ENCODE measurements at regions not wholly inside any gene's neighbourhood (a gene's known extent, or its start where the extent isn't known, plus 50 kb on each side); places are given as distances from the start of the nearest gene placed in this dataset.

DNA sequence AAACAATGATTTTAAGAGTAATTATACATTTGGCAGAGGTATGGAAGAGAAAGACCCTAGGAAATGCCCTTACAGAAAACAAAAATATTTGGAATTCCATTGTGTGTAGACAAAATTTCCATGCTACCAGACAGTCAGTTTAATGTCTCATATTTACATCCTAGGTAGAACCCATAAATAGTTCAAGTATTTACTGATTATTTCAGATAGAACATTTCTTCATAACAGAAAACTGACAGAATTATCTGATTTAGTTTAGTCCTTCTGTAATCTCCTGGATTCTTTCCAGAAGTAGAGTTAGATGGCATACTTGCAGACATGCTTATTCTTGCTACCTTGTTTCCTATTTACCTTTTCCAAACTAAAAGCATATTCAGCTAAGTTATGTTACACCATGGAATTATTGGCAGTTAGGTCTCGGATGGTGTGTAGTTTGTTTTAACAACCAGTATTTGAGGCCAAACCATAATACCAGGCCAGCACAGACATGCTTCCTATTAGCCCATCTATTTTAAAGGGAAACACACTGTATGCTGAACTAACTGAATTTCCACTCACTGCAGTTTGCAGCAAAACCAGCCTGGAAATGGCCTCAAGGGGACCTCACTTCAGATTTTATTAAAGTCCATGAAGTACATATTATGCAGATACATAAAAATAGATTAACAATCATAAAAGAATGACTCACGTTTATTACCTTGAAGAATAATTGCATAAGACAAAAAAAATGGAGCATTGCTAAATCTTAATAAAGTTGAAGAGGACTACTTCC is 126.6 kb upstream of the LRIG3 start:
- Histone ChIP-seq H3K9me3 (ENCODE audit: insufficient read depth, low read depth, low read length) (no peaks in the 10 kb centered on the region), H3K27me3 (ENCODE audit: insufficient read depth, low read length, poor library complexity, severe bottlenecking) (no peaks in the 10 kb centered on the region), H3K36me3 (ENCODE audit: insufficient read depth, low read length) (no peaks in the 10 kb centered on the region), H3K4me1 (ENCODE audit: insufficient read depth, low read length, poor library complexity, severe bottlenecking) (no peaks in the 10 kb centered on the region), H3K9ac (ENCODE audit: low read depth, low read length, poor library complexity, severe bottlenecking) (no peak overlapping the region), H4K20me1 (ENCODE audit: insufficient read depth, low read length, poor library complexity, severe bottlenecking) (no peaks in the 10 kb centered on the region), H2AFZ (ENCODE audit: low read length) (no peak overlapping the region), H3F3A (ENCODE audit: low read depth) (no peaks in the 10 kb centered on the region), H3K79me2 (ENCODE audit: insufficient read depth, low read length) (no peaks in the 10 kb centered on the region), H3K9me2 (replicated peaks; ENCODE audit: low read depth, low read length) (no peaks in the 10 kb centered on the region), H3K4me3 (ENCODE audit: low read length, poor library complexity, severe bottlenecking) (no peak overlapping the region), H3K4me2 (ENCODE audit: low read depth, low read length, poor library complexity, severe bottlenecking) (no peak overlapping the region)
- TF ChIP-seq, protein P1, sequence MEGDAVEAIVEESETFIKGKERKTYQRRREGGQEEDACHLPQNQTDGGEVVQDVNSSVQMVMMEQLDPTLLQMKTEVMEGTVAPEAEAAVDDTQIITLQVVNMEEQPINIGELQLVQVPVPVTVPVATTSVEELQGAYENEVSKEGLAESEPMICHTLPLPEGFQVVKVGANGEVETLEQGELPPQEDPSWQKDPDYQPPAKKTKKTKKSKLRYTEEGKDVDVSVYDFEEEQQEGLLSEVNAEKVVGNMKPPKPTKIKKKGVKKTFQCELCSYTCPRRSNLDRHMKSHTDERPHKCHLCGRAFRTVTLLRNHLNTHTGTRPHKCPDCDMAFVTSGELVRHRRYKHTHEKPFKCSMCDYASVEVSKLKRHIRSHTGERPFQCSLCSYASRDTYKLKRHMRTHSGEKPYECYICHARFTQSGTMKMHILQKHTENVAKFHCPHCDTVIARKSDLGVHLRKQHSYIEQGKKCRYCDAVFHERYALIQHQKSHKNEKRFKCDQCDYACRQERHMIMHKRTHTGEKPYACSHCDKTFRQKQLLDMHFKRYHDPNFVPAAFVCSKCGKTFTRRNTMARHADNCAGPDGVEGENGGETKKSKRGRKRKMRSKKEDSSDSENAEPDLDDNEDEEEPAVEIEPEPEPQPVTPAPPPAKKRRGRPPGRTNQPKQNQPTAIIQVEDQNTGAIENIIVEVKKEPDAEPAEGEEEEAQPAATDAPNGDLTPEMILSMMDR (conservative IDR thresholded peaks at IDR 0.05; ENCODE audit: low read length), result no peak
- TF ChIP-seq EZH2phosphoT487 (IDR thresholded peaks at IDR 0.05; ENCODE audit: borderline replicate concordance), result no peak

DNA sequence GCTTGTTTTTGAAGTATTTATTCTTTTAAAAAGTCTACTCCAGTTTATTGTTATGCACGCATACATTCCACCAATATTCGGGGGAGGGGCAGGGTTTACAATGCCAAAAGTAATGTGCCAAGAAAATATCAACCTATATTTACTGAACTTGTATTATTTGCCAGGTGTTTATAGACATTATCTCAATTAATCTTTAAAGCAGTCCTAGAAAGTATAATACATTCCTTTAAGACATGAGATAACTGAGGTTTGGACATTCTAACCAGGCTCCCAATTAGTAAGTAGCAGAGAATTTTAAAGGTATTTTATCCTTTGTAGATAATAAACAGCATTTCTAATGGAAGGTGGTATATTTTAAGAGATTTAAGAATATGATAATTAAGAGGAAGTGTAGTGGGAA is 124.5 kb upstream of the LRIG3 start:
- TF ChIP-seq, protein P1 (conservative IDR thresholded peaks at IDR 0.05; ENCODE audit: low read length), result no peak
- no peak for TF ChIP-seq EZH2phosphoT487 (IDR thresholded peaks at IDR 0.05; ENCODE audit: borderline replicate concordance)
- H3K9me3 ChIP-seq (ENCODE audit: insufficient read depth, low read depth, low read length), result no peaks in the 10 kb centered on the region
- no peaks in the 10 kb centered on the region for H3F3A ChIP-seq (ENCODE audit: low read depth)
- H3K4me3 ChIP-seq (ENCODE audit: low read length, poor library complexity, severe bottlenecking), result no peak overlapping the region
- H3K4me2 ChIP-seq (ENCODE audit: low read depth, low read length, poor library complexity, severe bottlenecking), result no peak overlapping the region
- no peak overlapping the region for H3K9ac ChIP-seq (ENCODE audit: low read depth, low read length, poor library complexity, severe bottlenecking)
- H2AFZ ChIP-seq (ENCODE audit: low read length), result no peak overlapping the region
- no peaks in the 10 kb centered on the region for H4K20me1 ChIP-seq (ENCODE audit: insufficient read depth, low read length, poor library complexity, severe bottlenecking)
- H3K79me2 ChIP-seq (ENCODE audit: insufficient read depth, low read length), result no peaks in the 10 kb centered on the region
- no peaks in the 10 kb centered on the region for H3K36me3 ChIP-seq (ENCODE audit: insufficient read depth, low read length)
- H3K9me2 ChIP-seq (replicated peaks; ENCODE audit: low read depth, low read length), result no peaks in the 10 kb centered on the region
- no peaks in the 10 kb centered on the region for H3K27me3 ChIP-seq (ENCODE audit: insufficient read depth, low read length, poor library complexity, severe bottlenecking)
- H3K4me1 ChIP-seq (ENCODE audit: insufficient read depth, low read length, poor library complexity, severe bottlenecking), result no peaks in the 10 kb centered on the region

DNA sequence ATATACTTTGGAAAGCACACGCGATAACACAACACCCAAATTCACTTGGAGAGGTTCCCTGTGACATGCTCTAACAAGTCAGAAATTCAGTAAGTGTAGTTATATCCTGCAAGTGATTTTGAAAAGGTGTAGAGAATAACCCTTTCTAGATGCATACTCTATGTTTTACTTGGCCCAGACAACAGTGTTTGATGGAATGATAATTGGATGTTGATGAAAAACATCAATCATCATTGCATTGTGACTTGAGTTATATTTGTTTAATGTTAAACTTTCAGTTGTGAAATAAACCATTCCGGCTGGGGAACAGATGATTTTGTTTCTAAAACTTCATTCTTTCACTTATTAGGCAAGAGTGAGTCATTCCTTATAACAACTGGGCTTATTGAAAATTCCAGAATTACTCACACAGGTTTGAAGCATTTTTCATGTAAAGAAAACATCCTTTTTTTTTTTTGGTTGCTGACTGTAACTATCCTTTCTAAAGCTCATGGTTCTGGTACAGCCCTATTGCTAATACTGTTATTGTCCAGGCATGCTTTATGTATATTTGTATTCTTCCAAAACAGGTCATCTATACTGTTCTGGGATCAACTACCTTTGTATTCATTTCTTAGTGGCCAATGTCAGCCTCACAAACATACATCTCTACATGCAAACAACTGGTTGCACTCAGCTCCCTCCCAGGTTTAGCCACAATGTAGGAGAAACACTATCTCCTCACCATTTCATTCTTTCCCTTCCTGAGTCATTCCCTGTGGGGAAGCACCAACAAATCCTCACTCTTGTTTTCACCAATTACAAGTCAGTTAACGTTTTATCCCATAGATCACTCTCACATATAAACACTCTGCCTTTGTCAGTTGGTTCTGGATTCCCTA is 121.2 kb upstream of the LRIG3 start:
- Histone ChIP-seq H3K4me1 (ENCODE audit: insufficient read depth, low read length, poor library complexity, severe bottlenecking) (no peaks in the 10 kb centered on the region), H4K20me1 (ENCODE audit: insufficient read depth, low read length, poor library complexity, severe bottlenecking) (no peaks in the 10 kb centered on the region), H3K9ac (ENCODE audit: low read depth, low read length, poor library complexity, severe bottlenecking) (no peak overlapping the region), H3K79me2 (ENCODE audit: insufficient read depth, low read length) (no peaks in the 10 kb centered on the region), H2AFZ (ENCODE audit: low read length) (no peak overlapping the region), H3F3A (ENCODE audit: low read depth) (no peaks in the 10 kb centered on the region), H3K27me3 (ENCODE audit: insufficient read depth, low read length, poor library complexity, severe bottlenecking) (no peaks in the 10 kb centered on the region), H3K9me2 (replicated peaks; ENCODE audit: low read depth, low read length) (no peaks in the 10 kb centered on the region), H3K9me3 (ENCODE audit: insufficient read depth, low read depth, low read length) (no peaks in the 10 kb centered on the region), H3K36me3 (ENCODE audit: insufficient read depth, low read length) (no peaks in the 10 kb centered on the region), H3K4me3 (ENCODE audit: low read length, poor library complexity, severe bottlenecking) (no peak overlapping the region), H3K4me2 (ENCODE audit: low read depth, low read length, poor library complexity, severe bottlenecking) (no peak overlapping the region)
- TF ChIP-seq, protein P1 (conservative IDR thresholded peaks at IDR 0.05; ENCODE audit: low read length), result no peak
- TF ChIP-seq EZH2phosphoT487 (IDR thresholded peaks at IDR 0.05; ENCODE audit: borderline replicate concordance), result no peak
